KMS-11 (cell line): ENCODE measurements at regions not wholly inside any gene's neighbourhood (a gene's known extent, or its start where the extent isn't known, plus 50 kb on each side); places are given as distances from the start of the nearest gene placed in this dataset.

ENCODE experiments used
- H2AFZ ChIP-seq: fragments of 200-600 bp; sonication (generic); 2 replicates; pipeline ENCODE4 v1.6.1; 2016; ENCODE audit warnings: antibody characterized with exemption, mixed run types, low read depth
- H3K27ac ChIP-seq: fragments of 200-600 bp; sonication (generic); 2 replicates; pipeline ENCODE4 v1.6.1; 2016; ENCODE audit warnings: mild to moderate bottlenecking, mixed run types
- H3K27me3 ChIP-seq: fragments of 200-600 bp; sonication (generic); 2 replicates; pipeline ENCODE4 v1.6.1; 2017; ENCODE audit warnings: mild to moderate bottlenecking, low read depth, mixed run types, moderate library complexity; ENCODE audit not compliant: insufficient read depth
- H3K36me3 ChIP-seq: fragments of 200-600 bp; sonication (generic); 2 replicates; pipeline ENCODE4 v1.6.1; 2017; ENCODE audit warnings: mild to moderate bottlenecking, mixed run types; ENCODE audit not compliant: insufficient read depth
- H3K4me1 ChIP-seq: fragments of 200-600 bp; sonication (generic); 2 replicates; pipeline ENCODE4 v1.6.1; 2016; ENCODE audit warnings: mild to moderate bottlenecking, low read depth, mixed run types; ENCODE audit not compliant: poor library complexity, severe bottlenecking
- H3K4me2 ChIP-seq: fragments of 200-600 bp; sonication (generic); 2 replicates; pipeline ENCODE4 v1.7.0; 2016; ENCODE audit warnings: mild to moderate bottlenecking, mixed run types
- H3K4me3 ChIP-seq: fragments of 200-600 bp; sonication (generic); IDR thresholded peaks from 2 replicates; pipeline ENCODE4 v1.6.1; 2017; ENCODE audit warnings: low read depth, low read length, mixed read lengths; ENCODE audit not compliant: insufficient read depth
- H3K79me2 ChIP-seq: fragments of 200-600 bp; sonication (generic); 2 replicates; pipeline ENCODE4 v1.6.1; 2016; ENCODE audit warnings: low read depth, mixed run types; ENCODE audit not compliant: insufficient read depth
- H3K9ac ChIP-seq: fragments of 200-600 bp; sonication (generic); 2 replicates; pipeline ENCODE4 v1.6.1; 2016; ENCODE audit warnings: mild to moderate bottlenecking, mixed run types
- H4K20me1 ChIP-seq: fragments of 200-600 bp; sonication (generic); 2 replicates; pipeline ENCODE4 v1.6.1; 2016; ENCODE audit warnings: mild to moderate bottlenecking, mixed run types; ENCODE audit not compliant: insufficient read depth
- TF ChIP-seq, protein P1 (sequence below): fragments of 200-600 bp; sonication (generic); conservative IDR thresholded peaks from 2 replicates; pipeline ENCODE4 v1.6.1; 2017; ENCODE audit warnings: low read depth, mild to moderate bottlenecking, antibody characterized with exemption, low read length, moderate library complexity, mixed read lengths

DNA sequence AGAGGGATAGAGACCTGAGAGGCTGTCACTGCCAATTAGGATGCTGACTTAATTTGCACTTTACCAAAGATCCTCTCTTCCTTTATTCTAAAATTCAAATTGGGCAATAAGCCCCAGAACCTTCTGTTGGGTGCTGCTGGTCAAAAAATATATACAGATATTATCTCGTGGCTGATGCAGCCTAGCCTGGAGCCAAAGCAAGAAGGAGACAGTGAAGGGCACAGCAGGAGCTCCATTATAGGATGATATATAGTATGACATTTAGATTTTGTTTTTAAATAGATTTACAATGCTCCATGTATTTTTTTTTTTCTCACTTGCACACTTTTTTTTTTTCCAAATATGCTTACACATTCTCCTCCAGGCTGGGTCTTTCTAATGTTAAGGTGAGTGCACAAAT, 579.3 kb downstream of the PIK3C3 start:
- H4K20me1 ChIP-seq = no peaks in the 10 kb centered on the region
- no peak overlapping the region for H2AFZ ChIP-seq
- H3K27me3 ChIP-seq = no peaks in the 10 kb centered on the region
- TF ChIP-seq, protein P1, sequence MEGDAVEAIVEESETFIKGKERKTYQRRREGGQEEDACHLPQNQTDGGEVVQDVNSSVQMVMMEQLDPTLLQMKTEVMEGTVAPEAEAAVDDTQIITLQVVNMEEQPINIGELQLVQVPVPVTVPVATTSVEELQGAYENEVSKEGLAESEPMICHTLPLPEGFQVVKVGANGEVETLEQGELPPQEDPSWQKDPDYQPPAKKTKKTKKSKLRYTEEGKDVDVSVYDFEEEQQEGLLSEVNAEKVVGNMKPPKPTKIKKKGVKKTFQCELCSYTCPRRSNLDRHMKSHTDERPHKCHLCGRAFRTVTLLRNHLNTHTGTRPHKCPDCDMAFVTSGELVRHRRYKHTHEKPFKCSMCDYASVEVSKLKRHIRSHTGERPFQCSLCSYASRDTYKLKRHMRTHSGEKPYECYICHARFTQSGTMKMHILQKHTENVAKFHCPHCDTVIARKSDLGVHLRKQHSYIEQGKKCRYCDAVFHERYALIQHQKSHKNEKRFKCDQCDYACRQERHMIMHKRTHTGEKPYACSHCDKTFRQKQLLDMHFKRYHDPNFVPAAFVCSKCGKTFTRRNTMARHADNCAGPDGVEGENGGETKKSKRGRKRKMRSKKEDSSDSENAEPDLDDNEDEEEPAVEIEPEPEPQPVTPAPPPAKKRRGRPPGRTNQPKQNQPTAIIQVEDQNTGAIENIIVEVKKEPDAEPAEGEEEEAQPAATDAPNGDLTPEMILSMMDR = no peak
- no peak overlapping the region for H3K9ac ChIP-seq
- H3K27ac ChIP-seq = no peak overlapping the region
- no peaks in the 10 kb centered on the region for H3K4me1 ChIP-seq
- no peak overlapping the region for H3K4me2 ChIP-seq
- no peaks in the 10 kb centered on the region for H3K79me2 ChIP-seq
- H3K36me3 ChIP-seq = no peaks in the 10 kb centered on the region
- no peak overlapping the region for H3K4me3 ChIP-seq

DNA sequence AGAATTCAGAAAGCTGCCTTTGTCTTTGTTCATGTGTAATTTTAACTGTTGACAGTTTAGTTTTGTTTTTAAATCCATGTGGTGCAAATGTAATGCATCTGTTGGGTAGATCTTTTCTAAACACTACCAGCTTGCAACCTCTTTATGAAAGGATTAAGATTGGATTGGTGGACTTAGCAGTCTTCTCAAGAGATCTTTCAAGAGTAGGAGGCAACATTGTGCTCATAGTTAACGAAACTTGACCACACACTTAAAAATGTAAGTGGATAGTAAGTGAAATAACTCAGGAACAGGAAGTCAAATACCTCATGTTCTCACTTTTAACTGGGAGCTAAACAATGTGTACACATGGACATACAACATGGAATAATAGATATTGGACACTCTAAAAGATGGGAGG, 579.0 kb downstream of the RIT2 start:
- no peak overlapping the region for H3K4me3 ChIP-seq
- no peaks in the 10 kb centered on the region for H3K79me2 ChIP-seq
- no peak overlapping the region for H3K9ac ChIP-seq
- no peak overlapping the region for H2AFZ ChIP-seq
- H3K27ac ChIP-seq = no peak overlapping the region
- H3K4me2 ChIP-seq = no peak overlapping the region
- TF ChIP-seq, protein P1 = no peak
- no peaks in the 10 kb centered on the region for H4K20me1 ChIP-seq
- H3K4me1 ChIP-seq = no peaks in the 10 kb centered on the region
- H3K36me3 ChIP-seq = no peaks in the 10 kb centered on the region
- no peaks in the 10 kb centered on the region for H3K27me3 ChIP-seq

DNA sequence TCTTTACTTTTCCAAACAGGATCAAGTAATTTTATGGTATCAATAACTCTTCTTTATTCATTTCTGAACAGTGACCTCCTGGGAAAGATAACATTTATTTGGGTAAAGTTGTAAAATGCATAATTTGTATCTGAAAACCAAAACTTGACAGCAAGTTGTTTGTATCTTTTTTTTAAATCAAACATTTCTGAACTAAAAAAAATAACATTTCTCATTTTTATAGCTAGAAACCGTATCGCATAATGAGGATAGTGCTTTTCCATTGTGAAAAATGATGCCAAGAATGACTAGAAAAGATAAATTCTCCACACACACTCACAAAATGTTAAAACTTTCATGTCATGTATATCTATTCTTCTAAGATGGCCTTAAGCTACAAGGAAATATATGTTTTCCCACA, 578.2 kb downstream of the RIT2 start:
- H3K27ac ChIP-seq = no peak overlapping the region
- H3K36me3 ChIP-seq = no peaks in the 10 kb centered on the region
- no peaks in the 10 kb centered on the region for H4K20me1 ChIP-seq
- no peak overlapping the region for H2AFZ ChIP-seq
- H3K4me3 ChIP-seq = no peak overlapping the region
- no peaks in the 10 kb centered on the region for H3K79me2 ChIP-seq
- no peaks in the 10 kb centered on the region for H3K4me1 ChIP-seq
- no peak overlapping the region for H3K4me2 ChIP-seq
- TF ChIP-seq, protein P1 = no peak
- no peaks in the 10 kb centered on the region for H3K27me3 ChIP-seq
- no peak overlapping the region for H3K9ac ChIP-seq

DNA sequence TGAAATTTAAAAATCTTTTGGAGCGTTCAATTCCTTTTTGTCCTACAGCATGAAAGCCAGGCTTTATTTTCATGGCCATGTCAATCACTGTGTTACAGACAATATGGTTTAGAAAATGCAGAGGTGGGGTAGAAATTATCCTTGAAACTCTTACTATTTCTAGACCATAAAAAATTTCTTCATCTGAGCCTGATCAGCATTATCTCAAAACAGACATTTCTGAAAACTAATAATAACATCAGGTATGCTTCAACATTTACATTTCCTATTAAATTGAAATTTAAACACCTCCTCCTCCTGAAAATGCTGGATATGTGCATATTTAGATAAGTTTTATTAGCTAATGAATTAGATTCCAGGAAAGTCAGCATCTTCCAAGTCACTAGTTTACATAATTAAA, 570.6 kb downstream of the RIT2 start:
- H4K20me1 ChIP-seq = no peaks in the 10 kb centered on the region
- no peaks in the 10 kb centered on the region for H3K27me3 ChIP-seq
- H3K27ac ChIP-seq = no peak overlapping the region
- H3K4me3 ChIP-seq = no peak overlapping the region
- H3K4me2 ChIP-seq = no peak overlapping the region
- no peaks in the 10 kb centered on the region for H3K36me3 ChIP-seq
- no peaks in the 10 kb centered on the region for H3K4me1 ChIP-seq
- no peak overlapping the region for H2AFZ ChIP-seq
- TF ChIP-seq, protein P1 = no peak
- H3K9ac ChIP-seq = no peak overlapping the region
- no peaks in the 10 kb centered on the region for H3K79me2 ChIP-seq

DNA sequence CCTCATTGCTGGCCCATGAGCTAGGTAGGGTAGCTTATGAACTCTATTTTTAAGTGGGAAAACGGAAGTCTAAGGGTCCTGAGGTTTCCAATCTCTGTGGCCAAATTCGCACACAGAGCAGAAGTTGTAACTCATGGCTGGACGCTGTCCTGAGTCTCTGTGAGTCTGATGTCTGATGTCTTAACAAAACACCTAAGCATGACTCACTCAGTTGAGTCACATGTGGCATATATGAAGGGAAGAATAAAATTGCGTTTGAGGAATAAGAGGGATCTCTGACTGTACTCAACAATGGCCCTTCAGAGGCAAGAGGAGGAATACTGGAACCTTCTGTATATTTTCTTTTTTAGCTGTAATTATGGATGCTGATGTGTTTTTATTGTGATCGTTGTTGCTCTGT, 569.7 kb downstream of the RIT2 start:
- Histone ChIP-seq H3K4me2 (no peak overlapping the region), H3K79me2 (no peaks in the 10 kb centered on the region), H3K27ac (no peak overlapping the region), H3K27me3 (no peaks in the 10 kb centered on the region), H4K20me1 (no peaks in the 10 kb centered on the region), H2AFZ (no peak overlapping the region), H3K36me3 (no peaks in the 10 kb centered on the region), H3K9ac (no peak overlapping the region), H3K4me3 (no peak overlapping the region), H3K4me1 (no peaks in the 10 kb centered on the region)
- TF ChIP-seq, protein P1 = no peak
